Effector CD8-positive, alpha-beta T cell (primary cell): ENCODE measurements at regions not wholly inside any gene's neighbourhood (a gene's known extent, or its start where the extent isn't known, plus 50 kb on each side); places are given as distances from the start of the nearest gene placed in this dataset.
"Not testable (repeated sequence)": the region's sequence is repeated elsewhere in the genome, so short reads cannot be mapped to it uniquely, and the experiment has no call there.

Experiments
- DNase-seq: peaks from one replicate; lab custom pipeline; 2025; lab: John Stamatoyannopoulos, UW

- no peak for DNase-seq
These were observed 148.5 kb upstream of the RPS23 start for GRCh38 chr5:82426464-82427154.

DNA sequence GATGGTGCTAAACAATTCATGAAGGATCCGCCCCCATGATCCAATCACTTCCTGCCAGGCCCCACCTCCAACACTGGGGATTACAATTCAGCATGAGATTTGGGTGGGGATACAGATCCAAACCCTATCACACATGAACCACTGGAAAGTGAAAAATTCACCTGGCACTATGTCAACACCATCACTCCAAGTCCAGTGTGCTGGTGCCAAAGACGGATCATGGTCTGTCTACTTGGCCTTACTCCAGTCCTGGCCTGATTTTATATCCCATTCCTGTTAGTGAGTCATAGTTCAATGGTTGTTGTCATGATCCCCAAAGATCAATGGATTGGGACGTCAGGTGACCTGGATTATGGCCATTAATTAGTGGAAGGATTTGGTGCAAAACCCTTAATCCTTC is 147.4 kb upstream of the RPS23 start:
- DNase-seq = no peak

GRCh38 chr5:82424211-82424610 is 146.1 kb upstream of the RPS23 start:
- DNase-seq = no peak

DNA sequence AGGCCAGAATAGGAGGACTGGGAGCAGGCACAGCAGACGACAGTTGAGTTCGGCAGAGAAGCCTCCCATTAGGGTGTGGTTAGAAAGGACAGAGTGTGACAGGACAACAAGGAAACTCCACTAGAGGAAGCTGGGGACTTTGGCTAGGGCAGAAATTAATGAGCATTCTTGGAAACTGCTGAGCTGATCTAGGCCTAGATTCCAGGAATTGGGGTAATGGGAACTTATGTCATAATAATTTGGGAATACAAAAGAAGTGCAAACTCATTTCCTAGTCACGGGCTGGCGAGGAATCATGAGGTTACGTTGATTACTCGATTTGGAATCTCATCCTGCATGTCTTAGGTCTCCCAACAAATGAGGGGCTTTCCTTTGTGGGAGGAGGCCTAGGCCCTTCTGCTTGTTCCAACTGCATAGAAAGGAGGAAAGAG is 144.6 kb upstream of the RPS23 start:
- no peak for DNase-seq

DNA sequence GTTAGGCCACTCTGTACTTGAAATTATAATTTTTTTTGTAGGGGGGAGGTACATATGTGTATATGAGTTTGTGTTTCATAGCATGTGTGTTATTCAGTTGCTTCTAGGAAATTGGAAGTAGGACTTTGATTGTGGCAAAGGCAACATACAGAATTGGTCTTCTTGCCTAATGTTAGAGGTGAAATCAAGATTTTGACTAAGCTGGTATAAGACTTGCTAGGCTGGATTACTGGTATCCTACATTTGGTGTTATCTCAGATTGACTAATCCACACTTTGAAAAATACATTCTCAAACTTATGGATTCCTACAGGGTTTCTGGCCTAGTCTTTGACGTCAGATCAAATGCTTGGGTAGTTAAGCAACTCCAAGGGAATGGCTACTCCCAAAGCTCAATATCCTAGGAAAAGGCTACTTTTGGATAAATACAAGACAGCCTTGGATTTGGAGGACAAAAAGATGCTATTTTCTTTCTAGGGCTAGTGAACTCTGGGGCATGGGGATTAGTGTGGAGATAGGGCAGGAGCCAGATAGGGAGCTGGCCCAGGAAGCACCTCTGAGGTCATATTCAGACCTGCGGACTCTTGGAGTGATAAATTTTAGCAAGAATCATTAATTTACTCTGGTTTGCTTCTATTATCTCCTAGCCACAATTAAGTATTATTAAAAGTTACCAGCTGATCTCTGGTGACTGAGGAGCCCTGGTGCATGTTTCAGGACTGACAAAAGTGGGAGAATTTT is 144.0 kb upstream of the RPS23 start:
- DNase-seq = no peak

- DNase-seq = no peak
These were observed 143.0 kb upstream of the RPS23 start for GRCh38 chr5:82421119-82421518.

DNA sequence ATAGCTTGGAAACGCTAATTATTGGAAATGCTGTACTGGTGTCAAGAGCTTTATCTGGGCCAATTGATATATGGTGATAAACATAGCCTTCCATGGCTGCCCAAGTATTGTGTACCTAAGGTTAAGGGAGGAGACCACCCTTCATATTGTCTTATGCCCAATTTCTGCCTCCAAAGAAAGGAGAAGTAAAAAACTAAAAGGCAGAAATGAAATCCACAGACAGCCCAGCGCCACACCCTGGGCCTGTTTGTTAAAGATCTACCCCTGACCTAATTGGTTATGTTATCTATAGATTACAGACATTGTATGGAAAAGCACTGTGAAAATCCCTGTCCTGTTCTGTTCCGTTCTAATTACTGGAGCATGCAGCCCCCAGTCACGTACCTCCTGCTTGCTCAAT is 142.4 kb upstream of the RPS23 start:
- not testable (repeated sequence) for DNase-seq

GRCh38 chr5:82419559-82420332 is 141.6 kb upstream of the RPS23 start:
- no peak for DNase-seq

DNA sequence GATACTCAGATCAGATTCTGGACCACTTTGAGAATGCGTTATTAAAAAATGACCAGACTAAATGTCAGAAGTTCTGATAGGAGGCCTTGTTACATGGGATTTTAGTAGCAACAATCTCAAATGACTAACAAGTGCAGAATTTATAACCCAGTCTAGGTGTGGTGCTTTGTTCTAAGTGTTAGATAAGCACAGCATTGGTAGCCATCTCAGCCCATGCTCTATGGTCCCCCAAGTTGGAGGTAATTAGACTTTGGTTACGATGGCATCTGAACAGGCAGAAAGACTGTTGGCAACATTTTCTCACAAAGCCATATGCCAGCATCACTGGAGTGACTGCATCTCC is 140.4 kb upstream of the RPS23 start:
- no peak for DNase-seq

GRCh38 chr5:82417776-82418607 is 139.8 kb upstream of the RPS23 start:
- DNase-seq = no peak

DNA sequence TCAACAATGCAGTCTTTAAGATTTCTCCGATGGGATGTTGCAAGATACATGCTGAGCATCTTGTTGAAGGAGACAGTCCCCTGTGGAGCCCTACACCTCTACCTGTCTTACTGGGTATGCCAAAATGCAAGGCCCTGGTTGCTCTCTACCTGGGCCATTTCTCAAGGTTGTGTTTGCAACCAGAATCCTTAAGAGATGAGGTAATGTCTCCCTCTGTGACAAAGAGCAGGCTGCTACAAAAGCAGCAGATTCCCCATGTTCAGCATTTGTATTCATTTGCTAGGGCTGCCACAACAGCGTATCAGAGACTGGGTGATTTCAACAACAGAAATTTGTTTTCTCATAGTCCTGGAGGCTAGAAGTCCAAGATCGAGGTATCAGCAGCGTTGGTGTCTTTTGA is 138.4 kb upstream of the RPS23 start:
- DNase-seq = no peak

GRCh38 chr5:82414041-82414388 is 135.9 kb upstream of the RPS23 start:
- DNase-seq = no peak

DNA sequence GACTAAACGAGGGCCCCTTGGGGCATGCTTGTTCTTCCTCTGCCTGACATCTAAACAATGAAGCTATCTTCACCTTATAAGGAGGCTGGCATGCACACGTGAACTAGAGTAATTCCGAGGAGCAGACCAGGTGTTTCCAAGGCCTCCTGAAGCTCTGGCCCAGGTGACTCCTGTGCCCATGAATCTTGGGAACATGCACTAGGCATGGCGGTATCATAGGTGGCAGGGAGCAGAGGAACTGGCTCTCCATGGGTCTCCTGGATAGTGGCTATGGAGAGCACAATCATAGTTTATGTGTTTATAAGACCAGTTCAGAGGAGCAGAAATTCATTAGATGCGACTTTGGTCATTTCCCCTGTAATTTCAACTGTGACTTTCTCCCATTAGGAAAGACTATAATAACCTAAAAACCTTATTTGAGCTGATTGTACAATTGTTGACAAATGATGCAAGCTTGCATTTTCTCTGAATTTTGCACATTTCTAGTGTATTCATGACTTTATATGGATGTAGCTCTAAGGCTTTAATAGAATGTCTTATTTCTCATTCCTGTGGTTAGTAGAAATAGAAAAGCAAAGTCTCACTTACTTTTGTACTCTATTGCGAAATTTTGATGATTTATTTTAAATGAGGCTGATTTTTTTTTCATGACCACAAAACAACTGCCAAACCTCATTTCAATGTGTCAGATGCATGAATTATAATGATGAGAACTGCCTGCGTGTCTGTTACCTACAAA is 135.3 kb upstream of the RPS23 start:
- DNase-seq = no peak

DNA sequence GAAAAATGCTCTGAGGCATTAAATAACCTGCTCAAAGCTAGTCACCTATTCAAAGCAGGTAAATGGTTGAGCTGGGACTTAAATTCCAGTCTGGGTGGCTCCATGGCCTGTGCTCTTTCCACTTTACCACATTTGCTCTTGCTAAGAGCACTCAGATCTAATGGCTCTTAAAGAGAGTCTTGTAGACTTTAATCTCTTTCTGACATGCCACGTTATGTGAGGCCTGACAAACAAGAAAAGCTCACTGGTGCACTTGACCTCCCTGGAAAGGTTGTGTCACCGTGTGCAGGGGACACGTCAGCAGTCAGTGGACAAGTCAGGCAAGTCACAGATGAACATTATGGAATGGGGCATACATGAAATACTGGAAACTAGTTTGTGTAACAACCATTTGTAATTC is 129.9 kb upstream of the RPS23 start:
- no peak for DNase-seq

GRCh38 chr5:82406205-82406773 is 128.1 kb upstream of the RPS23 start:
- no peak for DNase-seq

DNA sequence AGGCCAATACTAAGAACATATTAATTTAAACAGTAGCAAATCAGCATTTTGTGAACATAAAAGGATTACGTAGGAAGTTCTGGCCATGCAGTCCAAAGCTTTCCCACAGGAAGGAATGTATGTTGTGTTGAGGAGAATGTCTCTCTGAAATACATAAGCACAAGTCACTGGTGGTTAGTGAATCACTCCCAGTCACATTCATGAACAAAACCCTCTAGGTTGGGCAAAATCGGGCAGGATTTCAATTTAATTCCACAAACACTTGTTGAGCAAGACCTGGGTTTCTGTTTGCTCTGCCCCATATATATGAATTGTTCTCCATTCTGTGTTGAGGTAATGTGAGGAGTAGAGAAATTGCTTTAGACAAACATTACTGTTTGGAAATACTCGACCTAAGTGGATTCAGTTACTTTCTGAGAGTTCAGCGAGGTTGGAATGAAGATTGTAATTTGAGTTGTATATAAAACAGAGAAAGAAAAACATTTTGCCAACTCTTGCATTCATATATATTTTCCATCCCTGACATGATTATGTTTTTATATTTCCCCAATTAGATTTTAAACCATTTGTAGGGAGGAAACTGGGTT is 127.6 kb upstream of the RPS23 start:
- no peak for DNase-seq

DNA sequence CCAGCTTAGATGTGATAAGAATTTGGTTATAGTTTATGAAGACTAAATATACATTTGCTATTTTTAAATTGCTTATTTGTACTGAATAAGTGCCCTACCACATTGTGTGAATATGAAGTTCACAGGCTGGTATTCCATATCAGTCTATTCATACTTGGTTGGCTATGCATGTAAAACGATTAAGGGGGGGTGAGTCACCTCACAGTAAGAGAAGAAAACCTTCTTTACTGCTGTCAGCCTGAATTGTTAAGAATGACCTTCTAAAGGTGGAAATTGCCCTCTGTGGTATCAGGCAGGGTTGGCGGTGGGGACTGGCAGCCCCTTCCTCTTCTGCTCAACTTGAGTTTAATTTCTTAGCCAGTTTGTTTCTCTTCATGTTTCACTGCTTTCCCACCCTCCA is 127.0 kb upstream of the RPS23 start:
- DNase-seq = no peak

- no peak for DNase-seq
These were observed 126.3 kb upstream of the RPS23 start for GRCh38 chr5:82404382-82404945.

GRCh38 chr5:82403724-82404123 is 125.6 kb upstream of the RPS23 start:
- no peak for DNase-seq

DNA sequence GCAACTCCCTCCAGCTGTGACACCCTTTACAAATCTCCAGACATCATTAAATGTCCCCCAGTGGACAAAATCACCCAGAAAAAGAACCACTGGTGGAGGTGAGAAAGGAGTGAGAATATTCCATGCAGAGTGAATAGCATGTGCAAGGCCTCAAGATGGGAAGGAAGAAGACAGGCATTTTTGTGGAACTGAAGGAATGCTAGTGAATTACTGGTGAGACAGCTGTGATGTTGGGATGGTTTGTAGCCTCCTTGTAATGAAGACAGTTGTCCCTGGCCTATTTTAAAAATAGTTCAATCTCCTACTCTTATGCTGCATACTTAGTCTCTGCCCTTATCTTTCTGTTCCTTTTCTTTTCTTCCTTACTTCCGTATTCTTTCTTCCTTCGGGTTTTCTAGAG is 124.9 kb upstream of the RPS23 start:
- DNase-seq = no peak
